ENCODE measurements at regions not wholly inside any gene's neighbourhood (a gene's known extent, or its start where the extent isn't known, plus 50 kb on each side); places are given as distances from the start of the nearest gene placed in this dataset.

GRCh38 chr5:82417776-82418607, 139.8 kb upstream of the RPS23 start:
- DNase-seq = no peak

GRCh38 chr5:82416512-82416911, 138.4 kb upstream of the RPS23 start:
- no peak for DNase-seq

- no peak for DNase-seq
Observed at GRCh38 chr5:82414041-82414388, 135.9 kb upstream of the RPS23 start.

- no peak for DNase-seq
Observed at GRCh38 chr5:82413302-82414040, 135.3 kb upstream of the RPS23 start.

- no peak for DNase-seq
Observed at GRCh38 chr5:82408033-82408432, 129.9 kb upstream of the RPS23 start.

- DNase-seq = no peak
Observed at GRCh38 chr5:82406205-82406773, 128.1 kb upstream of the RPS23 start.

GRCh38 chr5:82405618-82406204, 127.6 kb upstream of the RPS23 start:
- no peak for DNase-seq

GRCh38 chr5:82405161-82405560, 127.0 kb upstream of the RPS23 start:
- DNase-seq = no peak

GRCh38 chr5:82404382-82404945, 126.3 kb upstream of the RPS23 start:
- DNase-seq = no peak

GRCh38 chr5:82403724-82404123, 125.6 kb upstream of the RPS23 start:
- no peak for DNase-seq

- no peak for DNase-seq
Observed at GRCh38 chr5:82403026-82403425, 124.9 kb upstream of the RPS23 start.

GRCh38 chr5:82399111-82399510, 121.0 kb upstream of the RPS23 start:
- no peak for DNase-seq

- DNase-seq = no peak
Observed at GRCh38 chr5:82397741-82398320, 119.7 kb upstream of the RPS23 start.

- DNase-seq = no peak
Observed at GRCh38 chr5:82396871-82397514, 118.8 kb upstream of the RPS23 start.

GRCh38 chr5:82396396-82396795, 118.2 kb upstream of the RPS23 start:
- DNase-seq = no peak

- DNase-seq = no peak
Observed at GRCh38 chr5:82393951-82394350, 115.8 kb upstream of the RPS23 start.

GRCh38 chr5:82390088-82390487, 111.9 kb upstream of the RPS23 start:
- no peak for DNase-seq

- DNase-seq = no peak
Observed at GRCh38 chr5:82389347-82389746, 111.2 kb upstream of the RPS23 start.

GRCh38 chr5:82388181-82388580, 110.0 kb upstream of the RPS23 start:
- DNase-seq = no peak

GRCh38 chr5:82387819-82388166, 109.6 kb upstream of the RPS23 start:
- no peak for DNase-seq

GRCh38 chr5:82387001-82387818, 109.1 kb upstream of the RPS23 start:
- DNase-seq = no peak

GRCh38 chr5:82386576-82386975, 108.4 kb upstream of the RPS23 start:
- DNase-seq = no peak
